NOMO-1 treated with dmso at 0.1 percent for 144 hours (cell line): ENCODE measurements at regions not wholly inside any gene's neighbourhood (a gene's known extent, or its start where the extent isn't known, plus 50 kb on each side); places are given as distances from the start of the nearest gene placed in this dataset.

Source experiments
- DNase-seq: peaks from one replicate; lab custom pipeline; 2025; ENCODE audit not compliant: unreplicated experiment; lab: John Stamatoyannopoulos, UW

GRCh38 chr10:71042699-71043098 is 154.3 kb upstream of the PCBD1 start:
- DNase-seq, result no peak

GRCh38 chr10:71043858-71044257 is 155.5 kb upstream of the PCBD1 start:
- DNase-seq, result no peak

- DNase-seq, result no peak
Observed at GRCh38 chr10:71044720-71045119, 156.4 kb upstream of the PCBD1 start.

- peak; percentile 74 for DNase-seq
Observed at GRCh38 chr10:71045204-71045809, 156.9 kb upstream of the PCBD1 start.

- DNase-seq, result no peak
Observed at GRCh38 chr10:71045936-71046335, 157.6 kb upstream of the PCBD1 start.

GRCh38 chr10:71046747-71047146 is 158.4 kb upstream of the PCBD1 start:
- no peak for DNase-seq

- no peak for DNase-seq
Observed at GRCh38 chr10:71048971-71049615, 160.7 kb upstream of the PCBD1 start.

GRCh38 chr10:71049994-71050393 is 161.6 kb upstream of the PCBD1 start:
- no peak for DNase-seq

- no peak for DNase-seq
Observed at GRCh38 chr10:71052076-71052660, 160.2 kb upstream of the UNC5B start.

- no peak for DNase-seq
Observed at GRCh38 chr10:71052708-71053107, 159.7 kb upstream of the UNC5B start.

GRCh38 chr10:71053169-71053895 is 159.0 kb upstream of the UNC5B start:
- no peak for DNase-seq

- no peak for DNase-seq
Observed at GRCh38 chr10:71058308-71058707, 154.1 kb upstream of the UNC5B start.

GRCh38 chr10:71059054-71059818 is 153.1 kb upstream of the UNC5B start:
- no peak for DNase-seq

GRCh38 chr10:71059943-71060342 is 152.4 kb upstream of the UNC5B start:
- no peak for DNase-seq

GRCh38 chr10:71060476-71061426 is 151.6 kb upstream of the UNC5B start:
- no peak for DNase-seq

GRCh38 chr10:71061472-71061871 is 150.9 kb upstream of the UNC5B start:
- no peak for DNase-seq

GRCh38 chr10:71062156-71062555 is 150.2 kb upstream of the UNC5B start:
- no peak for DNase-seq

- DNase-seq, result no peak
Observed at GRCh38 chr10:71063401-71063800, 149.0 kb upstream of the UNC5B start.

- DNase-seq, result no peak
Observed at GRCh38 chr10:71064413-71065118, 147.8 kb upstream of the UNC5B start.
